GM23248 (cell line): ENCODE measurements at regions not wholly inside any gene's neighbourhood (a gene's known extent, or its start where the extent isn't known, plus 50 kb on each side); places are given as distances from the start of the nearest gene placed in this dataset.

Experiments used
- DNase-seq: peaks from one replicate; pipeline ENCODE4 v3.0.0-alpha.2; 2015
- H2AFZ ChIP-seq: fragments of 200-600 bp; sonication (generic); 2 replicates; pipeline ENCODE4 v1.6.1; 2016; ENCODE audit warnings: antibody characterized with exemption
- H3F3A ChIP-seq: fragments of 200-600 bp; sonication (generic); 2 replicates; pipeline ENCODE4 v1.6.1; 2016; ENCODE audit warnings: mild to moderate bottlenecking, antibody characterized with exemption, mixed run types; ENCODE audit not compliant: insufficient read depth
- H3K27ac ChIP-seq: fragments of 200-600 bp; sonication (generic); 2 replicates; pipeline ENCODE4 v1.5.1; 2016; ENCODE audit warnings: mild to moderate bottlenecking
- H3K27me3 ChIP-seq: fragments of 200-600 bp; sonication (generic); replicated peaks from 2 replicates; pipeline ENCODE4 v1.6.1; 2016; ENCODE audit warnings: mild to moderate bottlenecking; ENCODE audit not compliant: insufficient read depth
- H3K36me3 ChIP-seq: fragments of 200-600 bp; sonication (generic); 2 replicates; pipeline ENCODE4 v1.6.1; 2016; ENCODE audit warnings: low read depth, mild to moderate bottlenecking
- H3K4me1 ChIP-seq: fragments of 200-600 bp; sonication (generic); 2 replicates; pipeline ENCODE4 v1.6.1; 2016; ENCODE audit warnings: mild to moderate bottlenecking; ENCODE audit not compliant: insufficient read depth
- H3K4me2 ChIP-seq: fragments of 200-600 bp; sonication (generic); one replicate; pipeline ENCODE4 v1.6.1; 2016; ENCODE audit warnings: mild to moderate bottlenecking; ENCODE audit not compliant: unreplicated experiment
- H3K4me3 ChIP-seq: fragments of 200-600 bp; sonication (generic); 2 replicates; pipeline ENCODE4 v1.5.1; 2016; ENCODE audit warnings: mild to moderate bottlenecking
- H3K79me2 ChIP-seq: fragments of 200-600 bp; sonication (generic); 2 replicates; pipeline ENCODE4 v1.6.1; 2016; ENCODE audit warnings: mild to moderate bottlenecking; ENCODE audit not compliant: insufficient read depth
- H3K9ac ChIP-seq: fragments of 200-600 bp; sonication (generic); 2 replicates; pipeline ENCODE4 v1.6.1; 2016; ENCODE audit warnings: mild to moderate bottlenecking
- H3K9me2 ChIP-seq: fragments of 200-600 bp; sonication (generic); 2 replicates; pipeline ENCODE4 v1.6.1; 2016; ENCODE audit warnings: mixed run types, mild to moderate bottlenecking, moderate library complexity; ENCODE audit not compliant: insufficient read depth
- H3K9me3 ChIP-seq: fragments of 200-600 bp; sonication (generic); one replicate; pipeline ENCODE4 v1.6.1; 2017; ENCODE audit warnings: low read depth
- H4K20me1 ChIP-seq: fragments of 200-600 bp; sonication (generic); 2 replicates; pipeline ENCODE4 v1.6.0; 2016; ENCODE audit not compliant: insufficient read depth
- EZH2 ChIP-seq: fragments of 200-600 bp; sonication (generic); IDR thresholded peaks from 2 replicates; pipeline ENCODE4 v1.6.1; 2018; ENCODE audit warnings: antibody characterized with exemption, mild to moderate bottlenecking; ENCODE audit not compliant: insufficient read depth, poor library complexity, severe bottlenecking
- EZH2phosphoT487 ChIP-seq: fragments of 200-600 bp; sonication (generic); IDR thresholded peaks from 2 replicates; pipeline ENCODE4 v1.6.1; 2018; ENCODE audit warnings: antibody characterized with exemption, moderate library complexity, mild to moderate bottlenecking, low read depth; ENCODE audit not compliant: insufficient read depth
- WGBS, 2 experiments: methylation state at CpG; one replicate each; pipeline ENCODE4 v1.1.6; 2015 to 2017; ENCODE audit warnings: low lambda C conversion rate in 2 of 2, low coverage in 1 of 2; ENCODE audit errors: missing lambda C conversion rate in 2 of 2; 5-methylcytosine and 5-hydroxymethylcytosine counted together
- in situ Hi-C: fragments of 300-500 bp; cut with MboI; formaldehyde crosslinking; loops from 2 replicates; pipeline ENCODE4 v1.15.0; 2020

DNA sequence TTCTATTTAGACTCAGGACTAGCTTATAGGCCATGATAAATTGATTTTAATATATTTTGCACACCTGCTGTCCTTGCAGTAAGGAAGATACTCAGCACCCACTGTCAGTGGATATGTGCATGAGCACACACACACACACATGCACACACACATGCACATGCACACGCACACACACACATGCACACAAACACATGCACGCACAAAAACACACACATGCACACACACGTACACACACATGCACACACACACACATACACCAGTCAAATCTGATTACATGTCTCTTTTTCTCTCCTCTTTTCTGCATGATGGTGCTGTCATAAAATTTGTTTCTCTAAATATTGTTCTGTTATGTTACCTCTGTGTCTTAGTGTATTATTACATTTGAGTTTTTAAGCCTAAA is 87.3 kb upstream of the OSTN start:
- Histone ChIP-seq H2AFZ (no peak overlapping the region), H3K9me3 (no peaks in the 10 kb centered on the region), H3K4me1 (no peaks in the 10 kb centered on the region), H3K4me2 (no peak overlapping the region), H3K27ac (no peak overlapping the region), H3K79me2 (no peaks in the 10 kb centered on the region), H3K9me2 (no peaks in the 10 kb centered on the region), H3K27me3 (no peaks in the 10 kb centered on the region), H3F3A (no peaks in the 10 kb centered on the region), H3K9ac (no peak overlapping the region), H3K36me3 (no peaks in the 10 kb centered on the region), H4K20me1 (no peaks in the 10 kb centered on the region), H3K4me3 (no peak overlapping the region)
- WGBS, 2 experiments: 83 to 85% methylated on average over 3 of the region's 3 CpGs
- in situ Hi-C loops: no loop called here
- TF ChIP-seq EZH2: no peak
- no peak for TF ChIP-seq EZH2phosphoT487
- no peak for DNase-seq

GRCh38 chr3:191105418-191105817 is 93.6 kb upstream of the OSTN start:
- H3K27ac ChIP-seq: no peak overlapping the region
- no peaks in the 10 kb centered on the region for H3K27me3 ChIP-seq
- no peak overlapping the region for H2AFZ ChIP-seq
- no peaks in the 10 kb centered on the region for H3K4me1 ChIP-seq
- H4K20me1 ChIP-seq: no peaks in the 10 kb centered on the region
- in situ Hi-C loops: no loop called here
- no peak overlapping the region for H3K9ac ChIP-seq
- H3K9me3 ChIP-seq: no peaks in the 10 kb centered on the region
- H3F3A ChIP-seq: no peaks in the 10 kb centered on the region
- H3K9me2 ChIP-seq: no peaks in the 10 kb centered on the region
- H3K79me2 ChIP-seq: no peaks in the 10 kb centered on the region
- no peak for TF ChIP-seq EZH2phosphoT487
- TF ChIP-seq EZH2: no peak
- H3K36me3 ChIP-seq: no peaks in the 10 kb centered on the region
- no peak for DNase-seq
- 49 to 56% methylated on average over 3 of the region's 3 CpGs for WGBS, 2 experiments
- no peak overlapping the region for H3K4me2 ChIP-seq
- no peak overlapping the region for H3K4me3 ChIP-seq

DNA sequence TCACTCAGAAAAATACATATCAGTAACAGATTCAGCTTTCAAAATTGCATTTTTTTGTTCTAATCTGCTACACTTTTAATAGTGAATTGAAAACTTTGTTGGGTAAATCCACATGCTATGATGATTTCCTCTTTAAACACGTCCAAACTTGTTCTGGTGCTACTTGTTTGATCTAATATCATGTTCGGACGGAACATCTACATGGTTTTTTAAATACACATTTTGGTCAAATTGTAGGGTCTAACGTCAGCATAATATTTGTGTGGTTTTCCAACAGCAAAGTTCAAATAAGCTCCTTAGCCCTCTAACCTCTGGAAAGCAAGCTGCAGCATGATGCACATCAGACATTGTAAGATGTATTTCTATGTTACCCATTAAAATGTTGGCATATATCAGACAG is 98.5 kb upstream of the OSTN start:
- in situ Hi-C loops: no loop called here
- Histone ChIP-seq H3K79me2 (no peaks in the 10 kb centered on the region), H3K4me2 (no peak overlapping the region), H4K20me1 (no peaks in the 10 kb centered on the region), H3K9me3 (no peaks in the 10 kb centered on the region), H3K9ac (no peak overlapping the region), H3K9me2 (no peaks in the 10 kb centered on the region), H2AFZ (no peak overlapping the region), H3K4me3 (no peak overlapping the region), H3K27me3 (no peaks in the 10 kb centered on the region), H3F3A (no peaks in the 10 kb centered on the region), H3K4me1 (peaks cover 5% of the 10 kb centered on the region), H3K27ac (no peak overlapping the region), H3K36me3 (no peaks in the 10 kb centered on the region)
- TF ChIP-seq EZH2 (no peak), EZH2phosphoT487 (no peak)
- DNase-seq: no peak
- WGBS, 2 experiments: 83 to 86% methylated on average over 4 of the region's 4 CpGs

- Histone ChIP-seq H3K27ac (peak overlapping the region; percentile 65), H3F3A (peaks cover 16% of the 10 kb centered on the region), H3K4me2 (peak overlapping the region; percentile 85), H3K4me1 (peaks cover 27% of the 10 kb centered on the region), H3K4me3 (peak overlapping the region; percentile 64), H3K9ac (peak overlapping the region; percentile 35), H3K9me3 (no peaks in the 10 kb centered on the region), H4K20me1 (no peaks in the 10 kb centered on the region), H3K79me2 (no peaks in the 10 kb centered on the region), H2AFZ (peak overlapping the region; percentile 36), H3K27me3 (no peaks in the 10 kb centered on the region), H3K36me3 (no peaks in the 10 kb centered on the region), H3K9me2 (no peaks in the 10 kb centered on the region)
- peak; percentile 88 for DNase-seq
- in situ Hi-C loops: no loop called here
- TF ChIP-seq EZH2: no peak
- TF ChIP-seq EZH2phosphoT487: no peak
- 19 to 20% methylated on average over 3 of the region's 3 CpGs for WGBS, 2 experiments
These were observed 104.8 kb upstream of the OSTN start for GRCh38 chr3:191094057-191094845.
